HEK293T (cell line): ENCODE measurements at regions not wholly inside any gene's neighbourhood (a gene's known extent, or its start where the extent isn't known, plus 50 kb on each side); places are given as distances from the start of the nearest gene placed in this dataset.

ENCODE experiments used
- ELF4 ChIP-seq: fragments of 450-650 bp; IDR thresholded peaks from 2 replicates; pipeline ENCODE4 v1.6.1; 2017; ENCODE audit warnings: antibody characterized with exemption
- L3MBTL2 ChIP-seq: fragments of 450-650 bp; conservative IDR thresholded peaks from 2 replicates; pipeline ENCODE4 v1.6.1; 2016; ENCODE audit warnings: mild to moderate bottlenecking
- SUZ12 ChIP-seq: fragments of 450-650 bp; IDR thresholded peaks from 2 replicates; pipeline ENCODE4 v1.6.1; 2016; ENCODE audit warnings: mild to moderate bottlenecking
- ZNF384 ChIP-seq: fragments of 450-650 bp; IDR thresholded peaks from 2 replicates; pipeline ENCODE4 v1.6.1; 2016
- TF ChIP-seq, protein P1 (sequence below): fragments of 450-650 bp; IDR thresholded peaks from 2 replicates; pipeline ENCODE4 v1.6.1; 2016

DNA sequence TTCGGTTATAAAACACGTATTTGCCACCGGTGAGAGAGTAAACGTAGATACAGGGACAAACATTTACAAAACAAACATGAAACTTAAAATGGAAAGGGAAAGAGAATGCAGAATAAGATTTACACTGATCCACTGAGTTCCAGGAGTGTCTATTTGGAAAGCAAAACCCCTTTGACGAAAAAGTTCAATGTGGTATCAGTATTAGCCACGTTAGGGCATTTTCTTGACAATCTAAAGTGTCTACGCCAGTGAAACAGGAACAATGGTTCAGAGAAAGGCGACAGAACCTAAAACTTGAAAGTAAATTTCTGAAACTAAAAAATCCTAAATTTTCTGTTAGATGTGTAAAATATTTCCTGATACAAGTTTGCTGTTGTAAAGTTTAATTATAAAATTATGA lies 278.5 kb upstream of the TENM3 start:
- TF ChIP-seq, protein P1, sequence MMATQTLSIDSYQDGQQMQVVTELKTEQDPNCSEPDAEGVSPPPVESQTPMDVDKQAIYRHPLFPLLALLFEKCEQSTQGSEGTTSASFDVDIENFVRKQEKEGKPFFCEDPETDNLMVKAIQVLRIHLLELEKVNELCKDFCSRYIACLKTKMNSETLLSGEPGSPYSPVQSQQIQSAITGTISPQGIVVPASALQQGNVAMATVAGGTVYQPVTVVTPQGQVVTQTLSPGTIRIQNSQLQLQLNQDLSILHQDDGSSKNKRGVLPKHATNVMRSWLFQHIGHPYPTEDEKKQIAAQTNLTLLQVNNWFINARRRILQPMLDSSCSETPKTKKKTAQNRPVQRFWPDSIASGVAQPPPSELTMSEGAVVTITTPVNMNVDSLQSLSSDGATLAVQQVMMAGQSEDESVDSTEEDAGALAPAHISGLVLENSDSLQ, result no peak
- TF ChIP-seq ZNF384 (no peak), ELF4 (no peak), SUZ12 (no peak), L3MBTL2 (no peak)
